Common myeloid progenitor, CD34-positive (primary cell): ENCODE measurements at regions not wholly inside any gene's neighbourhood (a gene's known extent, or its start where the extent isn't known, plus 50 kb on each side); places are given as distances from the start of the nearest gene placed in this dataset.

ENCODE experiments used
- CTCF ChIA-PET: fragments of 350-600 bp; sonication (Branson Sonifier 250); formaldehyde crosslinking; loops from one replicate; lab custom pipeline; 2021; ENCODE audit warnings: antibody characterized with exemption; lab: Charles Lee
- POLR2A ChIA-PET: fragments of 350-600 bp; sonication (Branson Sonifier 250); formaldehyde crosslinking; loops from one replicate; lab custom pipeline; 2021; ENCODE audit warnings: antibody characterized with exemption; lab: Charles Lee
- DNase-seq, 3 donors: peaks; one replicate each; pipeline versions ENCODE4 v3.0.0 to v3.0.0-alpha.2; 2013
- H3K27ac ChIP-seq, 2 experiments: 1 replicate in 1 of 2; 2 replicates in 1 of 2; pipeline ENCODE4 v1.7.0; 2013; ENCODE audit warnings: inconsistent platforms in 2 of 2, low read length in 2 of 2, mild to moderate bottlenecking in 2 of 2, low read depth in 1 of 2, moderate library complexity in 1 of 2; ENCODE audit not compliant: severe bottlenecking in 2 of 2, insufficient read depth in 1 of 2, poor library complexity in 1 of 2
- H3K27me3 ChIP-seq, 5 experiments: replicated peaks in 2 of 5; 1 replicate in 3 of 5; 2 replicates in 2 of 5; pipeline versions ENCODE4 v1.6.1 to v1.7.0; 2013; ENCODE audit warnings: low read length in 4 of 5, mild to moderate bottlenecking in 2 of 5, moderate library complexity in 2 of 5, inconsistent platforms in 1 of 5; ENCODE audit not compliant: insufficient read depth in 5 of 5, control insufficient read depth in 4 of 5
- H3K36me3 ChIP-seq, 4 experiments: 1 replicate in 2 of 4; 2 replicates in 2 of 4; pipeline versions ENCODE4 v1.6.1 to v1.7.0; 2013; ENCODE audit warnings: low read length in 3 of 4, control low read depth in 1 of 4, mild to moderate bottlenecking in 1 of 4; ENCODE audit not compliant: control insufficient read depth in 4 of 4, insufficient read depth in 4 of 4
- H3K4me1 ChIP-seq, 4 experiments: 1 replicate in 3 of 4; 2 replicates in 1 of 4; pipeline versions ENCODE4 v1.6.1 to v1.7.1; 2013; ENCODE audit warnings: low read length in 3 of 4, mild to moderate bottlenecking in 3 of 4, control low read depth in 1 of 4, inconsistent platforms in 1 of 4, moderate library complexity in 1 of 4; ENCODE audit not compliant: control insufficient read depth in 4 of 4, insufficient read depth in 4 of 4; ENCODE audit errors: control extremely low read depth in 1 of 4
- H3K4me3 ChIP-seq, 7 experiments: 1 replicate in 4 of 7; 2 replicates in 3 of 7; pipeline versions ENCODE4 v1.5.1 to v1.7.0; 2013; ENCODE audit warnings: mild to moderate bottlenecking in 7 of 7, low read length in 6 of 7, moderate library complexity in 6 of 7, inconsistent platforms in 2 of 7, low read depth in 2 of 7, control low read depth in 1 of 7; ENCODE audit not compliant: insufficient read depth in 4 of 7, control insufficient read depth in 1 of 7; ENCODE audit errors: extremely low read depth in 1 of 7
- H3K9me3 ChIP-seq, 5 experiments: 1 replicate in 4 of 5; 2 replicates in 1 of 5; pipeline versions ENCODE4 v1.6.1 to v1.7.1; 2013; ENCODE audit warnings: low read length in 4 of 5, mild to moderate bottlenecking in 2 of 5, inconsistent platforms in 1 of 5, low read depth in 1 of 5, moderate library complexity in 1 of 5; ENCODE audit not compliant: control insufficient read depth in 4 of 5, insufficient read depth in 2 of 5; ENCODE audit errors: control extremely low read depth in 1 of 5
- WGBS: methylation state at CpG from one replicate; pipeline ENCODE4 v1.1.5; 2013; ENCODE audit not compliant: insufficient coverage; 5-methylcytosine and 5-hydroxymethylcytosine counted together

DNA sequence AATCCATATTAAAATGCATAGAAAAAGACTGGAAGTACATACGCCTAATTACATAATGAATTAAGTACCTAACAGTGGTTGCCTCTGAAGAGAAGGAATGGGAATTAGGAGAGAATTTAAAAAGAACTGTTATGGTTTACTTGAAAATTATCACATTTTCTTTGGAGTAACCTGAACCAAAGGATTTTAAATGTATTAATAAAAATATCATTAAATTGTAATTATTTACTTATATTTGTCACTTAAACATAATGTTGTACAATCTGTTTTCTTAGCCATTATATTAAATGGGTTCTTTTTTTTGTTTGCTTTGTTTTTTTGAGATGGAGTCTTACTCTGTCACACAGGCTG is 114.2 kb upstream of the SLC7A14 start:
- ChIA-PET POLR2A (no interaction called here), CTCF (no interaction called here)
- DNase-seq, result no peak
- no peaks in the 10 kb centered on the region for H3K9me3 ChIP-seq
- H3K27me3 ChIP-seq, result peaks cover 0 to 3% (median 0%) of the 10 kb centered on the region in 5 experiments
- no CpG with 5 or more reads among the region's 1 CpG for WGBS
- no peaks in the 10 kb centered on the region for H3K4me1 ChIP-seq
- no peak overlapping the region for H3K4me3 ChIP-seq
- H3K27ac ChIP-seq, result no peak overlapping the region
- H3K36me3 ChIP-seq, result no peaks in the 10 kb centered on the region

DNA sequence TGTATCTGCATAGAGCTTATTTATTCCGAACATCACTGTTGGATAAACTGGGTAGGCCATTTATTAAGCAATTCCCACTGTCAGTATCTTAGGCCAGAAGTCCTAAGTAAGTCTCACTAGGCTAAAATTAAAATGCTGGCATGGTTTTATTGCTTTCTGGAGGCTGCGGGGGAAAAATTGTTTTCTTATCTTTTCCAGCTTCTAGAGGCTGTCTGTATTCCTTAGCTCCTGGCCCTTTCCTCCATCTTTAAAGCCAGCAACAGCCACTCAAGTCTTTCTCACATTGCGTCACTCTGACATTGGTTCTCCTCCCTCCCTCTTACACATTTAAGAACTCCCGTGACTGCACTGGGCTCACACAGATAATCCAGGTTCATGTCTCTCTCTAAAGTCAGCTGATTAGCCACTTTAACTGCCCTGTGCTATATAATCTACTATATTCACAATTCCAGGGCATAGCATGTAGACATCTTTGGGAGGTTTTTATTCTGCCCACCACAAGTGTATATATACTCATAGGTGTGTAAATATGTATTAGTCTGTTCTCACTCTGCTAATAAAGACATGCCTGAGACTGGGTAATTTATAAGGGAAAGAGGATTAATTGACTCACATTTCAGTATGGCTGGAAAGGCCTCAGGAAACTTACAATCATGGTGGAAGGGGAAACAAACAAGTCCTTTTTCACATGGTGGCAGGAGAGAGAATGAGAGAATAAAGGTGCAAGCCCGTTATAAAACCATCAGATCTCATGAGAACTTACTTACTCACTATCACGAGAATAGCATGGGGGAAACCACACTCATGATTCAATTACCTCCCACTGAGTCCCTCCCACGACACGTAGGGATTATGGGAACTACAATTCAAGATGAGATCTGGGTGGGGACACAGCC is 113.5 kb upstream of the SLC7A14 start:
- ChIA-PET POLR2A (no interaction called here), CTCF (interaction anchor here (1.0 to 1.3 kb wide), 2 partner anchors 24 to 285 kb away, joined by 3 read pairs; no protein-coding TSS in a partner anchor)
- no peak overlapping the region for H3K4me3 ChIP-seq
- 100% methylated on average over 5 of the region's 8 CpGs for WGBS
- DNase-seq, result no peak
- peaks cover 0 to 3% (median 0%) of the 10 kb centered on the region in 5 experiments for H3K27me3 ChIP-seq
- no peaks in the 10 kb centered on the region for H3K4me1 ChIP-seq
- H3K27ac ChIP-seq, result no peak overlapping the region
- H3K36me3 ChIP-seq, result no peaks in the 10 kb centered on the region
- no peaks in the 10 kb centered on the region for H3K9me3 ChIP-seq

DNA sequence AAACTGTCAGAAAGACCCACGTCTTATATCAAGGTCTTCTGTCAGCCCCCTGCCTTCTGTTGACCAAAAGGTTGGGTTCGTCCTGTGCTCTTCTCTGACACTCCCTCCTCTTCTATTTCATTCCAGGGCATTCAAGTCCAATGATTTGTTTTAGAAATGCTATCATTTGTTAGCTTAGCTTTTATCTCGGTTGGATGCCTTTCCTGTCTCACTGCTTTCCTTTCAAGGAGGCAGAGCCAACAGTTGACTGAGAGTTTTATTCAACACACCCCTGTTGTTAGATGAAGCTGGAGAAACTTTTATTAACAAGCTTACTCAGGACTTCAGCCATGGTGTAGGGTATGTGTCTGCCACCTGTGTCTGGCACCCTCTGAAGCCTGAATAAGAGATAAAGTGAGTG is 112.0 kb upstream of the SLC7A14 start:
- no peak for DNase-seq
- Histone ChIP-seq H3K9me3 (no peaks in the 10 kb centered on the region), H3K27me3 (peaks cover 0 to 3% (median 0%) of the 10 kb centered on the region in 5 experiments), H3K4me3 (no peak overlapping the region), H3K4me1 (no peaks in the 10 kb centered on the region), H3K36me3 (no peaks in the 10 kb centered on the region), H3K27ac (no peak overlapping the region)
- POLR2A ChIA-PET, result no interaction called here
- WGBS, result 84% methylated on average over 3 of the region's 3 CpGs
- CTCF ChIA-PET, result no interaction called here

DNA sequence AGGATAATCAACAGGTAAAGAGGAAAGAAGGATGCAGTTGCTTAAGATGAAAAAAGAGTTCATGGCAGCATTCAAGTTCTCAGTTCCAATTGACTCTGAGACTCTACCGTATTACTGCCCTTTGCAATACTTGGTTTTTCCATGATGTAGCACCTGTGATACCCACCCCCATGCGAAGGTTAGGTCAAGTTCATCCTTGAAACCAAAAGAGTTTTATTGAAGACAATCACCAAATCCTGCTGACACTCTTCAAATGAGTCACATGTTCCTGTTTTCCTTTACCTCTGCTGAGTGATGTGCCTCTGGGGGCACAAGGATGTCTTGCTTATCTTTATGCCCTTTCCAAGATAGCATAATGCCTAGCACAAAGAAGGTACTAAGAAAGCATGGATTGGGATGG is 111.3 kb upstream of the SLC7A14 start:
- H3K9me3 ChIP-seq, result no peaks in the 10 kb centered on the region
- POLR2A ChIA-PET, result no interaction called here
- H3K36me3 ChIP-seq, result no peaks in the 10 kb centered on the region
- no peaks in the 10 kb centered on the region for H3K4me1 ChIP-seq
- CTCF ChIA-PET, result no interaction called here
- no peak for DNase-seq
- H3K27ac ChIP-seq, result no peak overlapping the region
- 94% methylated on average over 2 of the region's 2 CpGs for WGBS
- H3K27me3 ChIP-seq, result peaks cover 0 to 3% (median 0%) of the 10 kb centered on the region in 5 experiments
- no peak overlapping the region for H3K4me3 ChIP-seq

DNA sequence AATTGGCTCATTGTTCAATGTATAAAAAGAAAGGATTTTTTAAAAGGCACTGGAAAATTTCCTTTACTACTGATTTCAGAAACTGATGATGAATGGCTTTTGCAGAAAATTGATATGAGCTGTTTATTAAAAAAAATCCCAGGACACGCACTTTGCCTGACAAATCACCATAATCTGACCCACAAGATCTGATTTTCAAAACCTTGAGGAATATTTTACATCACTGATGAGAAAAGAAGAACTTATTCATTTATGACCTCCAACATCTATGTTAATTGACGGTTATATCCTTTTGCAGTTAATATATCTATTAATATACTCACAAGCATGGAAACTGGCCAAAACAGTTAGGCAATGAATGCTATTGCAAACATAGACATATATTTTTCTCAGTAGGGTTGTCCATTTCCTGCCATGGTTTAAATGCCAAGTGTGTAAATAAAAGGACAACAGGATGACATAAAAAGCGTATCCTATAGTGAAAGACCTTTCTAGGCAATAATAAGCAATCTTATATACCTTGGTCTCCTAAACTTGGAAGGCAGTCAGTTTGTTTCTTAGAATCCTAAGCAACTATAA is 109.7 kb upstream of the SLC7A14 start:
- POLR2A ChIA-PET, result no interaction called here
- no peak for DNase-seq

DNA sequence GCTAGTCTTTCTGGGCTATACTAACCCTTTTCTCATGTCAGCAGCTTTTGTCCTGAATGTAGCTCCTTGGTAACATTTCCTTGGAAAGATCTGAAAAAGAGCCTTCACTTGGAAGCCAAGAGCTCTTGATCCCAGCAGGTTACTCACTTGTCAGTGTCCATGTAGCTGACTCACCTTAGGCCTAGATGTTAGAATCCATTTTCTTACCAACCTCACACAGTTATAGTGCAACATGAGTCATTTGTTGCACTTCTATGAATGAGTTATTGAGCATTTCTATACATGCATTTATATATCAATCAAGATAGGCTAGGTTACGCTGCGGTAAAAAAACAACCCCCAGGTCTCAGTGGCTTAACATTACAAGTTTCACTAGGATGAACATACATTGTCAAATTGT is 106.8 kb upstream of the SLC7A14 start:
- ChIA-PET CTCF (no interaction called here), POLR2A (no interaction called here)
- H3K27ac ChIP-seq, result no peak overlapping the region

More for the DNA sequence above, 109.7 kb upstream of the SLC7A14 start:
- no CpG with 5 or more reads among the region's 3 CpGs for WGBS
- no peaks in the 10 kb centered on the region for H3K36me3 ChIP-seq
- H3K4me3 ChIP-seq, result no peak overlapping the region
- H3K4me1 ChIP-seq, result no peaks in the 10 kb centered on the region
- H3K9me3 ChIP-seq, result no peaks in the 10 kb centered on the region
- CTCF ChIA-PET, result no interaction called here
- peaks cover 0 to 3% (median 0%) of the 10 kb centered on the region in 5 experiments for H3K27me3 ChIP-seq
- no peak overlapping the region for H3K27ac ChIP-seq

DNA sequence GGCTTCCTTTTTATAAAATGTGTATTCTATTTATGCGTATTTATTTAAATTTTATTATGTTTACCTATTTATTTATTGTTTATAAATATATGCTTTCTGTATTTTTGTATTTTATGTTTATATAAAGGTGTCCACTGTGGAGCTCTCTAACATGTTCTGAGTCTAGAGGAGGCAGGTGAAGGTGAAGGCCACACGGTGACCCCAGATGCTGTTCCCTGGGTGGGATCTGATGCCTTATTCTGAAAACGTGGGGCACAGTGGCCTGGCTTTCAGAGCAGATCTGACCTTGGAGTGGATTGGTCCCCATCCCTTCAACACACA is 104.7 kb upstream of the SLC7A14 start:
- CTCF ChIA-PET, result interaction anchor here (1.6 to 2.1 kb wide), 2 partner anchors 277 to 279 kb away, joined by 5 to 6 read pairs; no protein-coding TSS in a partner anchor
- H3K27me3 ChIP-seq, result no peaks in the 10 kb centered on the region
- POLR2A ChIA-PET, result no interaction called here
- no peaks in the 10 kb centered on the region for H3K9me3 ChIP-seq
- no peak for DNase-seq
- H3K4me1 ChIP-seq, result no peaks in the 10 kb centered on the region
- no peak overlapping the region for H3K27ac ChIP-seq
- 80% methylated on average over 1 of the region's 3 CpGs for WGBS
- H3K36me3 ChIP-seq, result no peaks in the 10 kb centered on the region
- H3K4me3 ChIP-seq, result no peak overlapping the region

More for the DNA sequence above, 106.8 kb upstream of the SLC7A14 start:
- WGBS, result no CpG with 5 or more reads among the region's 2 CpGs
- Histone ChIP-seq H3K4me3 (no peak overlapping the region), H3K27me3 (peaks cover 0 to 2% (median 0%) of the 10 kb centered on the region in 5 experiments), H3K4me1 (no peaks in the 10 kb centered on the region), H3K36me3 (no peaks in the 10 kb centered on the region), H3K9me3 (no peaks in the 10 kb centered on the region)
- DNase-seq, result no peak
